ENCODE measurements at regions not wholly inside any gene's neighbourhood (a gene's known extent, or its start where the extent isn't known, plus 50 kb on each side); places are given as distances from the start of the nearest gene placed in this dataset.
A peak's percentile ranks its signal among the peaks of the same experiment; 100 is the strongest.
"Not testable (repeated sequence)": the region's sequence is repeated elsewhere in the genome, so short reads cannot be mapped to it uniquely, and the experiment has no call there.

GRCh38 chr9:34773306-34773910, 63.5 kb upstream of the CCL21 start:
- Histone ChIP-seq H3K9me2 (replicated peaks; ENCODE audit: insufficient read depth, low read length) (no peaks in the 10 kb centered on the region), H4K20me1 (ENCODE audit: insufficient read depth, low read length) (no peaks in the 10 kb centered on the region), H3F3A (ENCODE audit: insufficient read depth, low read length) (no peaks in the 10 kb centered on the region), H3K27me3 (replicated peaks; ENCODE audit: insufficient read depth, low read length) (no peaks in the 10 kb centered on the region), H3K4me2 (ENCODE audit: low read depth, low read length) (no peak overlapping the region), H3K79me2 (ENCODE audit: low read length) (no peaks in the 10 kb centered on the region), H2AFZ (ENCODE audit: low read length) (no peak overlapping the region), H3K27ac (ENCODE audit: low read length) (no peak overlapping the region), H3K9me3 (replicated peaks; ENCODE audit: insufficient read depth, low read length) (no peaks in the 10 kb centered on the region), H3K9ac (ENCODE audit: low read length) (no peak overlapping the region), H3K4me3 (ENCODE audit: low read length) (no peak overlapping the region), H3K4me1 (ENCODE audit: low read length) (no peaks in the 10 kb centered on the region), H3K36me3 (replicated peaks; ENCODE audit: insufficient read depth, low read length) (no peaks in the 10 kb centered on the region)
- DNase-seq: no peak
- TF ChIP-seq EZH2phosphoT487 (IDR thresholded peaks at IDR 0.05; ENCODE audit: low read length) (no peak), CTCF (IDR thresholded peaks at IDR 0.05; ENCODE audit: low read length) (no peak)

GRCh38 chr9:34771007-34771406, 61.1 kb upstream of the CCL21 start:
- Histone ChIP-seq H3K4me1 (ENCODE audit: low read length) (no peaks in the 10 kb centered on the region), H4K20me1 (ENCODE audit: insufficient read depth, low read length) (no peaks in the 10 kb centered on the region), H3K9me2 (replicated peaks; ENCODE audit: insufficient read depth, low read length) (no peaks in the 10 kb centered on the region), H3K9me3 (replicated peaks; ENCODE audit: insufficient read depth, low read length) (no peaks in the 10 kb centered on the region), H3K4me2 (ENCODE audit: low read depth, low read length) (no peak overlapping the region), H3K36me3 (replicated peaks; ENCODE audit: insufficient read depth, low read length) (no peaks in the 10 kb centered on the region), H3K4me3 (ENCODE audit: low read length) (no peak overlapping the region), H3K9ac (ENCODE audit: low read length) (no peak overlapping the region), H2AFZ (ENCODE audit: low read length) (no peak overlapping the region), H3K27ac (ENCODE audit: low read length) (no peak overlapping the region), H3K79me2 (ENCODE audit: low read length) (no peaks in the 10 kb centered on the region), H3F3A (ENCODE audit: insufficient read depth, low read length) (no peaks in the 10 kb centered on the region), H3K27me3 (replicated peaks; ENCODE audit: insufficient read depth, low read length) (no peaks in the 10 kb centered on the region)
- TF ChIP-seq CTCF (IDR thresholded peaks at IDR 0.05; ENCODE audit: low read length): no peak
- no peak for TF ChIP-seq EZH2 (optimal IDR thresholded peaks at IDR 0.05; ENCODE audit: low read depth, low read length)
- no peak for TF ChIP-seq EZH2phosphoT487 (IDR thresholded peaks at IDR 0.05; ENCODE audit: low read length)
- DNase-seq: no peak

GRCh38 chr9:34767087-34767486, 57.2 kb upstream of the CCL21 start:
- H3K27ac ChIP-seq (ENCODE audit: low read length); H3K9me2 ChIP-seq (replicated peaks; ENCODE audit: insufficient read depth, low read length); H3K4me3 ChIP-seq (ENCODE audit: low read length); H3K36me3 ChIP-seq (replicated peaks; ENCODE audit: insufficient read depth, low read length); H4K20me1 ChIP-seq (ENCODE audit: insufficient read depth, low read length); H3K79me2 ChIP-seq (ENCODE audit: low read length); H3K9ac ChIP-seq (ENCODE audit: low read length); H2AFZ ChIP-seq (ENCODE audit: low read length); H3K4me2 ChIP-seq (ENCODE audit: low read depth, low read length); H3K4me1 ChIP-seq (ENCODE audit: low read length); H3K27me3 ChIP-seq (replicated peaks; ENCODE audit: insufficient read depth, low read length); H3K9me3 ChIP-seq (replicated peaks; ENCODE audit: insufficient read depth, low read length); DNase-seq; H3F3A ChIP-seq (ENCODE audit: insufficient read depth, low read length): not testable (repeated sequence)

DNA sequence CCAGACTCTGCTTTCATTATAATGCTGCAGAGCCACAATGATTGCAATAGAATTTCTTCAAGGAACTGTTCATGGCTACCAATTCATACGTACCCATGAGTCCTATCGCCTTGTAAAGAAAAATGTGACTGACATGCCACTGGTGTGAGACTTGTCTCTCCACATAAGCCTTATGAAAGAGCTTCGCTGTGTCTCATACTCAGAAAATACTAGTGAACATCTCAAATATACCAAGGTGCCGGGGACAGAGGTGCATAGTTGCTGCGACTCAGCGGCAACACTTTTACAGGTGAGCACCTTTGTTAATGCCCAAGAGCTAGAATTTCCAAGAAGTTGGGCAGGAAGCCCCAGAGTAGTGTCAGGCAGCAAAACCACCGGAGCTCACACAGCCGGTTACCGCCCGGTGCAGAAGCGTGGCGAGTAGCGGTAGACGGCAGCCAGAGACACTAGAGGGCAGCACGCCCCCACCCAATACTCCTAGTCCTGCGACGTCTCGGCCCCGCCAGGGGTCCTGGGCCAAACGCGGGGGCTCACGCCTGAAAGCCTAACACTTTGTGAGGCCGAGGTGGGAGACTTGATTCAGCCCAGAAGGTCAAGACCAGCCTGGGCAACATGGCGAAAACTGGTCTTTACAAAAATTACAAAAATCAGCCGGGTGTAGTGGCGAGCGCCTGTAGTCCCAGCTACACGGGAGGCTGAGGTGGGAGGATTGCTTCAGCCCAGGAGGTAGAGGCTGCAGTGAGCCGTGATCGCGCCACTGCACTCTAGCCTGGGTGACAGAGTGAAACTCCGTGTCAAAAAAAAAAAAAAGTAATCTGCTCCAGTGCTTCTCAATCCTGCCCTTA, 50.5 kb upstream of the CCL21 start:
- not testable (repeated sequence) for H3K27ac ChIP-seq (ENCODE audit: low read length); H3K36me3 ChIP-seq (replicated peaks; ENCODE audit: insufficient read depth, low read length); H3K4me3 ChIP-seq (ENCODE audit: low read length); H4K20me1 ChIP-seq (ENCODE audit: insufficient read depth, low read length); H3K79me2 ChIP-seq (ENCODE audit: low read length); H3K27me3 ChIP-seq (replicated peaks; ENCODE audit: insufficient read depth, low read length); H3K9ac ChIP-seq (ENCODE audit: low read length); H3K9me3 ChIP-seq (replicated peaks; ENCODE audit: insufficient read depth, low read length); H3F3A ChIP-seq (ENCODE audit: insufficient read depth, low read length); H3K9me2 ChIP-seq (replicated peaks; ENCODE audit: insufficient read depth, low read length); H3K4me1 ChIP-seq (ENCODE audit: low read length)
- peak overlapping the region; percentile 68 for H2AFZ ChIP-seq (ENCODE audit: low read length)
- peak overlapping the region; percentile 62; the same call in 1 of the 2 replicates for H3K4me2 ChIP-seq (ENCODE audit: low read depth, low read length)
- peak; percentile 69 for DNase-seq
- peak; percentile 85 for TF ChIP-seq CTCF (IDR thresholded peaks at IDR 0.05; ENCODE audit: low read length)
